Heart right ventricle (tissue), 16 donors: ENCODE measurements at regions not wholly inside any gene's neighbourhood (a gene's known extent, or its start where the extent isn't known, plus 50 kb on each side); places are given as distances from the start of the nearest gene placed in this dataset.

Source experiments
- ATAC-seq, 8 donors: fragments of 200-7000 bp; cut with Tn5 transposase; one replicate each; pipeline ENCODE4 v1.9.1; 2020; ENCODE audit warnings: mild to moderate bottlenecking in 8 of 8, moderate library complexity in 8 of 8, moderate number of reproducible peaks in 1 of 8
- DNase-seq, 2 donors: peaks; one replicate each; pipeline ENCODE4 v3.0.0-alpha.2; 2020
- H3K27ac ChIP-seq, 10 donors: fragments of 200-600 bp; sonication (generic) in 2 of 10; one replicate each; pipeline versions ENCODE4 v1.5.0 to v1.8.0; 2020 to 2022; ENCODE audit warnings: mild to moderate bottlenecking in 3 of 10
- H3K27me3 ChIP-seq, 7 donors: fragments of 200-600 bp; one replicate each; pipeline ENCODE4 v1.8.0; 2021 to 2022; ENCODE audit warnings: mild to moderate bottlenecking in 2 of 7
- H3K36me3 ChIP-seq, 9 donors: fragments of 200-600 bp; sonication (generic) in 1 of 9; one replicate each; pipeline versions ENCODE4 v1.5.0 to v1.8.0; 2020 to 2022; ENCODE audit warnings: mild to moderate bottlenecking in 2 of 9
- H3K4me1 ChIP-seq, 9 donors: fragments of 200-600 bp; sonication (generic) in 1 of 9; one replicate each; pipeline versions ENCODE4 v1.5.0 to v1.8.0; 2020 to 2022; ENCODE audit warnings: mild to moderate bottlenecking in 4 of 9
- H3K4me3 ChIP-seq, 10 donors: fragments of 200-600 bp; sonication (generic) in 2 of 10; one replicate each; pipeline versions ENCODE4 v1.5.0 to v1.8.0; 2020 to 2022; ENCODE audit warnings: mild to moderate bottlenecking in 7 of 10, moderate library complexity in 2 of 10
- H3K9me3 ChIP-seq, 11 donors: fragments of 200-600 bp in 10 of 11; sonication (generic) in 2 of 11; one replicate each; pipeline versions ENCODE4 v1.5.0 to v1.8.0; 2013 to 2022; ENCODE audit warnings: mild to moderate bottlenecking in 2 of 11, control low read depth in 1 of 11, moderate library complexity in 1 of 11
- CTCF ChIP-seq, 9 donors: fragments of 200-600 bp; sonication (generic) in 2 of 9; IDR thresholded peaks; one replicate each; pipeline versions ENCODE4 v1.5.0 to v1.8.0; 2021 to 2022; ENCODE audit warnings: antibody characterized with exemption in 9 of 9, mild to moderate bottlenecking in 5 of 9, moderate library complexity in 1 of 9
- WGBS, 2 donors: extraction: QIAGEN DNeasy Blood & Tissue Kit; methylation state at CpG; one replicate each; pipeline ENCODE4 v1.1.7; 2013; ENCODE audit warnings: inconsistent platforms in 1 of 2; 5-methylcytosine and 5-hydroxymethylcytosine counted together
- intact Hi-C, 10 donors: fragments of 100-400 bp; cut with DNase I; formaldehyde crosslinking; loops; one replicate each; pipeline versions ENCODE4 v1.11.1 to v1.14.2; 2022
- donor health status: Arrhythmogenic right ventricular cardiomyopathy.
- donor health status: ischemic (EF 13 %, LVEDD 7.1; RV severe dilation, severe dysfunction).
- donor health status: healthy with polysubstance abuse.
- donor health status: DM: no; HTN: yes; CAD: no.
- donor health status: DM: no; HTN: no; CAD: no.
- donor health status: ischemic (EF 25% LVEDD 6.9; RV normal size, moderate dysfunction).
- donor health status: ischemic (EF 25% LVEDD 5.7; RV mildly dilated, moderate dysfunction).
- donor health status: healthy.
- donor health status: DM: yes; HTN: yes; CAD: no.
- donor health status: Ischemic cardiomyopathy.
- donor health status: ischemic (EF 35%, LVEDD 5.7; RV mildly dilated, moderate dysfunction).
- donor health status: nonischemic (EF 11% LVEDD 7.7; RV severe dilation, severe dysfunction).
- donor health status: DM: yes; HTN: yes; CAD: no.
- donor health status: PGD.
- donor health status: ischemic (EF 29% LVEDD 5.4; RV normal size, mild dysfunction).
- donor health status: nonischemic (EF 23%, LVEDD 6.1; RV moderate dilation, normal function).

DNA sequence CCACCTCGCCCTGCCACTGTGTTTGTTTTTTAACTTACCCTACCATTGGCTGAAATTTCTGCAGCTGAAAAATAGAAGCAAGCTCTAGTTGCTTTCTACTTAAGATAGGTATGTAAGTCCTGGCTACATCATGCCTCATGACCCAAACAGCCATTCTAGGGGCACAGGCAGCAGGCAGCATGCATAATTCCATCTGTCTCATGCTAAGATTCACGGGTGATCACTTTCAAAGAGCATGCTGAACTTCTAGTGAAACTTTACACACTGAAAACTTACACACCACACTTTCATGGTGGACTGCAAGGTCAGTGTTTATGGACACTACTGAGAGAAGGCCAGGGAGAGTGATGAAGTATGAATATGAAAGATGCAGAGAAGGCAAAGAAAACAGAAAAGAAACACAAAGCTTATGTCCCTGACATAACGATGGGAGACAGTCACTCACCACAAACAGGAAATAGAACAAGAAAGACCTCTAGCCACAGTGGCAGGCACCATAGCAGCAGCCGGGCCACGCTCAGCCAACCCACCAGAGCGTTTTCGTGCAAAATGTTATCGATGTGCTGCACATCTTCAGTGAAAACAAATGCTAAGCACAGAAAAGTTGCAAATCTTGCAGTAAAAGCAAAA, 102.3 kb upstream of the TIAM1 start:
- no peak for TF ChIP-seq CTCF (IDR thresholded peaks at IDR 0.05)
- DNase-seq (no peak), ATAC-seq (no peak)
- peaks cover 0 to 12% (median 3%) of the 10 kb centered on the region in 11 donors for H3K9me3 ChIP-seq
- H3K27me3 ChIP-seq, result no peaks in the 10 kb centered on the region
- intact Hi-C loops, result no loop called here
- H3K36me3 ChIP-seq, result no peaks in the 10 kb centered on the region
- WGBS, 2 donors, result 60 to 63% methylated on average over 8 of the region's 8 CpGs
- H3K4me1 ChIP-seq, result peaks cover 0 to 49% (median 0%) of the 10 kb centered on the region in 9 donors
- H3K27ac ChIP-seq, result peak overlapping the region in 1 of 10 donors; percentile 3
- H3K4me3 ChIP-seq, result no peak overlapping the region

GRCh38 chr21:31445137-31445536, 101.1 kb upstream of the TIAM1 start:
- intact Hi-C loops, result no loop called here
- Histone ChIP-seq H3K4me3 (no peak overlapping the region), H3K27me3 (no peaks in the 10 kb centered on the region), H3K4me1 (peaks cover 0 to 49% (median 0%) of the 10 kb centered on the region in 9 donors), H3K27ac (no peak overlapping the region), H3K9me3 (peaks cover 0 to 24% (median 11%) of the 10 kb centered on the region in 11 donors), H3K36me3 (no peaks in the 10 kb centered on the region)
- TF ChIP-seq CTCF (IDR thresholded peaks at IDR 0.05), result no peak
- ATAC-seq (no peak), DNase-seq (no peak)
- 94 to 95% methylated on average over 4 of the region's 4 CpGs for WGBS, 2 donors

DNA sequence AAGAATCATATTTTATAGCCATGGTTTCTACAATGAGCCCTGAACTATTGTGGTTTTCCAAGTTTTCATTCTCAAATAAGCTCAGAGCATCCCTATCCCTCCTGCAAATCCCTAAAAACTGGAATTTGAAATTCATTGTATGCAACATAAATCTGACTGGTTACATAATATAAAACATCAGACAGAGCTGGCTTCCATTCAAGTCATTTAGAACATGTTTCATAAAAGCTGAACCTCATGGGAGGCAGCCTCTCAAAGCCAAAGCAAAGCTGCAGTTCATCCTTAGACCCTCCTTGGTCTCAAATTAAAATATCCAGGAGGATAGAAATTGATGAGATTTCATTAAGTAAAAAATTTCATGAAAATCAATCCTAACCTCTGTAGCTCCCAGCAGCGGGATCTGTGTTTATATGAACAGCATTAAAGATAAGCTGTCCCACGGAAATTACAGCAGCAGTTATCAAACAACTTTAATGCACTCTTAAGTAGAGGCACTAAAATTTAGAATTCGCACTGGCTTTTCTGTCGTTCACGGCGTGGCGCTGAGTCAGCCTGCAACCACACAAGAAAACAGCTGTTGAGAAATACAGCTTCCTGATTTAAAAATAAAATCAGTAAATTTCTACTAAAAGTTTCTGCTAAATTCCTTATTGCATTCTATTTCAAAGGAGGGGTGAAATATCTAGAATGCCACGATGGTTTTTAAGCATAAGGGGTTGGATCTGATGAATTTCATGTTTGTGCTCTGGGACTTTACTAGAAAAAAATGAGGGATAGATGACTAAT, 99.9 kb upstream of the TIAM1 start:
- DNase-seq (no peak), ATAC-seq (no peak)
- intact Hi-C loops, result no loop called here
- no peak for TF ChIP-seq CTCF (IDR thresholded peaks at IDR 0.05)
- Histone ChIP-seq H3K27ac (peak overlapping the region in 1 of 10 donors; percentile 51), H3K27me3 (no peaks in the 10 kb centered on the region), H3K4me3 (no peak overlapping the region), H3K36me3 (no peaks in the 10 kb centered on the region), H3K9me3 (peaks cover 0 to 26% (median 11%) of the 10 kb centered on the region in 11 donors), H3K4me1 (peaks cover 0 to 49% (median 0%) of the 10 kb centered on the region in 9 donors)
- 51 to 63% methylated on average over 8 of the region's 8 CpGs for WGBS, 2 donors

DNA sequence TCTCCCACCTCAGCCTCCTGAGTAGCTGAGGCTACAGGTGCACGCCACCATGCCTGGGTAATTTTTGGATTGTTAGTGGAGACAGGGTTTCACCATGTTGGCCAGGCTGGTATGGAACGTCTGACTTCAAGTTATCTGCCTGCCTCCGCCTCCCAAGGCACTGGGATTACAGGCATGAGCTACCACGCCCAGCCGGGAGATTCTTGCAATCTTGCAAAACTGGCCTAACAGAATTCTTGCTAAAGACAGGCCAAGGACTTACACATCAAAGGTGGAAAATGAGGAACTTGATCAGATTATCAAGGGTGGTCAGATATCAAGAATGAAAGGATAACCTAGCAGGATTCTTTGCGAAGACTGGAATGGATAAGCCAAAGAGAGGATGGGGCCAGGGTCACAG, 98.3 kb upstream of the TIAM1 start:
- DNase-seq (no peak), ATAC-seq (no peak)
- H3K36me3 ChIP-seq, result no peaks in the 10 kb centered on the region
- intact Hi-C loops, result no loop called here
- no peak overlapping the region for H3K27ac ChIP-seq
- H3K4me3 ChIP-seq, result no peak overlapping the region
- TF ChIP-seq CTCF (IDR thresholded peaks at IDR 0.05), result no peak
- peaks cover 0 to 26% (median 11%) of the 10 kb centered on the region in 11 donors for H3K9me3 ChIP-seq
- 76 to 77% methylated on average over 6 of the region's 6 CpGs for WGBS, 2 donors
- H3K27me3 ChIP-seq, result no peaks in the 10 kb centered on the region
- H3K4me1 ChIP-seq, result peaks cover 0 to 41% (median 0%) of the 10 kb centered on the region in 9 donors
